GM23338 (cell line): ENCODE measurements at regions not wholly inside any gene's neighbourhood (a gene's known extent, or its start where the extent isn't known, plus 50 kb on each side); places are given as distances from the start of the nearest gene placed in this dataset.

ENCODE experiments used
- CREB1 ChIP-seq: fragments of 250-450 bp; sonication (Bioruptor Pico); IDR thresholded peaks from 2 replicates; pipeline ENCODE4 v1.5.0; 2020; ENCODE audit warnings: low read depth, mild to moderate bottlenecking, moderate library complexity
- CTCF ChIP-seq, 2 experiments: fragments of 200-600 bp in 1 of 2; sonication (generic) in 1 of 2; conservative IDR thresholded peaks; 2 replicates each; pipeline versions ENCODE4 v1.5.1 to v1.6.1; 2016 to 2017; ENCODE audit warnings: antibody characterized with exemption in 2 of 2, low read depth in 2 of 2, mild to moderate bottlenecking in 2 of 2, moderate library complexity in 1 of 2
- ETS1 ChIP-seq: IDR thresholded peaks from 2 replicates; pipeline ENCODE4 v1.6.1; 2016; ENCODE audit warnings: antibody characterized with exemption
- EZH2 ChIP-seq: fragments of 200-600 bp; sonication (generic); IDR thresholded peaks from one replicate; pipeline ENCODE4 v1.8.0; 2017; ENCODE audit warnings: antibody characterized with exemption, mild to moderate bottlenecking, low read depth; ENCODE audit not compliant: unreplicated experiment
- EZH2phosphoT487 ChIP-seq: fragments of 200-600 bp; sonication (generic); IDR thresholded peaks from one replicate; pipeline ENCODE4 v1.8.1; 2018; ENCODE audit warnings: antibody characterized with exemption; ENCODE audit not compliant: unreplicated experiment
- JUNB ChIP-seq: IDR thresholded peaks from one replicate; pipeline ENCODE4 v1.6.1; 2016; ENCODE audit warnings: antibody characterized with exemption; ENCODE audit not compliant: unreplicated experiment
- NANOG ChIP-seq: IDR thresholded peaks from 2 replicates; pipeline ENCODE4 v1.6.1; 2016; ENCODE audit warnings: antibody characterized with exemption, borderline replicate concordance
- POLR2AphosphoS5 ChIP-seq: IDR thresholded peaks from 2 replicates; pipeline ENCODE4 v1.6.1; 2016; ENCODE audit warnings: antibody characterized with exemption, low read depth
- REST ChIP-seq: IDR thresholded peaks from one replicate; pipeline ENCODE4 v1.6.1; 2018; ENCODE audit warnings: antibody characterized with exemption; ENCODE audit not compliant: unreplicated experiment
- STAT1 ChIP-seq: IDR thresholded peaks from one replicate; pipeline ENCODE4 v1.6.1; 2016; ENCODE audit warnings: antibody characterized with exemption; ENCODE audit not compliant: unreplicated experiment
- ZNF114 ChIP-seq: fragments of 250-450 bp; sonication (Bioruptor Pico); IDR thresholded peaks from 2 replicates; pipeline ENCODE4 v1.5.0; 2020; ENCODE audit warnings: mild to moderate bottlenecking, moderate library complexity
- ZNF331 ChIP-seq: fragments of 250-450 bp; sonication (Bioruptor Pico); IDR thresholded peaks from 2 replicates; pipeline ENCODE4 v1.5.0; 2020; ENCODE audit warnings: low read depth, mild to moderate bottlenecking, moderate library complexity

GRCh38 chr14:22040781-22041125, 367.1 kb upstream of the OR4E1 start:
- no peak for TF ChIP-seq CTCF (conservative IDR thresholded peaks at IDR 0.05; ENCODE audit: low read depth in 2 of 2)
- no peak for TF ChIP-seq EZH2
- TF ChIP-seq POLR2AphosphoS5, result no peak
- TF ChIP-seq ZNF331 (CRISPR knock-in tag), result no peak
- TF ChIP-seq EZH2phosphoT487, result no peak
- no peak for TF ChIP-seq ZNF114 (CRISPR knock-in tag)
- no peak for TF ChIP-seq CREB1 (CRISPR knock-in tag)
- TF ChIP-seq JUNB, result no peak
- TF ChIP-seq REST, result no peak
- TF ChIP-seq NANOG, result no peak
- no peak for TF ChIP-seq STAT1
- TF ChIP-seq ETS1, result no peak
